ENCODE measurements at regions not wholly inside any gene's neighbourhood (a gene's known extent, or its start where the extent isn't known, plus 50 kb on each side); places are given as distances from the start of the nearest gene placed in this dataset.
"Not testable (repeated sequence)": the region's sequence is repeated elsewhere in the genome, so short reads cannot be mapped to it uniquely, and the experiment has no call there.

DNA sequence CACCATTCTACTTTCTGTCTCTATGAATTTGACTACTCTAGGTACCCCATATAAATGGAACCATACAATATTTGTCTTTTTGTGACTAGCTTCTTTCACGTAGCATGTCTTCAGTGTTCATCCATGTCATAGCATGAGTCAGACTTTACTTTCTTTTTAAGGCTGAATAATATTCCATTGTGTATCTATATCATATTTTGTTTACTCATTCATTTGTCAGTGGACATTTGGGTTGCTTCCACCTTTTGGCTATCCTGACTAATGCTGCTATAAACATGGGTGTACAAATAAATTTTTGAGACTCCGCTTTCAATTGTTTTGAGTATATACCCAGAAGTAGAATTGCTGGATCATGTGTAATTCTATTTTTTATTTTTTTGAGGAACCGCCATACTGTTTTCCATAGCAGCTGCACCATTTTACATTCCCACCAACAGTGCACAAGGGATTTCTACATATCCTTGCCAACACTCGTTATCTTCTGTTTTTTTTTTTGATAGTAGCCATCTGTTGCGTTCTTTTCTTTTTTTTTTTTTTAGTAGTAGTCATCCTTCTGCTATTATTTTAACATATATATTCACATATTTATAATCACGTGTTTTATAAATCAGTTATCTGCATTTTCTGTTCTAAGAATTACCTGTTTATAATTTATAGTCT is 158.0 kb upstream of the MED14 start:
- DNase-seq: no peak

DNA sequence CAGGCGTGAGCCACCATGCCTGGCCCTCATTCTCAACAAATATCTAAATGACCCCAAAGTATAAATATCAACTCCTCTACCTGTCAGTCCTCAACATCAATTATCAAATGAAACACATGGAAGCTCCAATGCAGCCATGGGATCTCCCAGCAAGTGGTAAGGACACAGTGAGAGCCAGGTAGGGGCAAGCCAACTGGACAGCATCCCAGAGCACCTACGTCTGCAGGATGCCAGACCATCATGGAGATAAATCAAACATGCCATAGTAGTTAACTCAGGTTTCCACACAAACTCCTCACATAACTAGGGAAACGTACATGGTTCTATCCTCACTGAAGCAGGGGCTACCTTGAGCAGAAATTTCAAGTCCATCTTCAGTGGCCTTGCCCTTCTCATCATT is 159.9 kb upstream of the MED14 start:
- DNase-seq: no peak

DNA sequence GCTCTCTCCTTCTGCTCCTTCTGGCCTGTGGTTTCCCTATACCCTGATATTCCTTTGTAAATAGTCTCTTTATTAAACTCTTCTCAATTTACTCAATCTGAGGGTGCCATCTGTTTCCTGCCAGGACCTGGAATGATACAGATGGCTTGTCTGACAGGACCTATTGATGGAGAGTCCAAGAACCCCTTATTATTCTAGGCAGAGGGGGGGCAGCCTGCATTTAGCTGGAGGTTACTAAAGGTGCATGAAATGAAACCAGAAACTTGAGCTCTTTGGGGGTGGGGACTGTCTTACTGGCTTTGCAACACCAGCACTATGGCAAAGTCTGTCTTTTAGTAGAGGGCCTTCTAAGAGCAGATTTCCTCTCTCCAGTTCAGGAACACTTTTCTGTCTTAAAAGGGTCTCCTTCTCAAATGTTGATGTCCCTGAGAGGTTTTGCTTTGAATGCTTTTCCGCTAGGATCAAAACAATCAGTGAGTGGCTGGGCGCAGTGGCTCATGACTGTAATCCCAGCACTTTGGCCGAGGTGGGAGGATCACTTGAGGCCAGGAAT is 162.5 kb upstream of the MED14 start:
- DNase-seq: no peak

DNA sequence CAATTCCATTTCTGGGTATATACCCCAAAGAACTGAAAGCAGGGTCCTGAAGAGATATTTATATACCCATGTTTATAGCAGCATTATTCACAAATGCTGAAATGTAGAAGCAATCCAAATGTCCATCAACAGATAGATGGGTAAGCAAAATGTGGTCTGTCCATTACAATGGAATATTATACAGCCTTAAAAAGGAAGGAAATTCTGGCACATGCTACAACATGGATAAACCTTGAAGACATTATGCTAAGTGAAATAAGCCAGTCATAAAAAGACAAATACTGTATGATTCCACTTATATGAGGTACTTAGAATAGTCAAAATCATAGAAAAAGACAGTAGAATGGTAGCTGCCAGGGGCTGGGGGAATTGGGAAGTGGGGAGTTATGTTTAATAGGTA is 169.4 kb upstream of the MED14 start:
- DNase-seq: not testable (repeated sequence)

DNA sequence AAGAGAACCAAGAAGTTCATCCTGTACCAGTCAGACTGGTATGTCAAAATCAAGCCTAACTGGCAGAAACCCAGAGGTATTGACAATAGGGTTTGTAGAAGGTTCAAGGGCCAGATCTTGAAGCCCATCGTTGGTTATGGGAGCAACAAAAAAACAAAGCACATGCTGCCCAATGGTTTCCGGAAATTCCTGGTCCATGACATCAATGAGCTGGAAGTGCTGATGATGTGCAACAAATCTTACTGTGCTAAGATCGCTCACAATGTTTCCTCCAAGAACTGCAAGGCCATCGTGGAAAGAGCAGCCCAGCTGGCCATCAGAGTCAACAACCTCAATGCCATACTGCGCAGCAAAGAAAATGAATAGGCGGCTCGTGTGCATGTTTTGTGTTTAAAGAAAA is 172.7 kb upstream of the MED14 start:
- DNase-seq: no peak

DNA sequence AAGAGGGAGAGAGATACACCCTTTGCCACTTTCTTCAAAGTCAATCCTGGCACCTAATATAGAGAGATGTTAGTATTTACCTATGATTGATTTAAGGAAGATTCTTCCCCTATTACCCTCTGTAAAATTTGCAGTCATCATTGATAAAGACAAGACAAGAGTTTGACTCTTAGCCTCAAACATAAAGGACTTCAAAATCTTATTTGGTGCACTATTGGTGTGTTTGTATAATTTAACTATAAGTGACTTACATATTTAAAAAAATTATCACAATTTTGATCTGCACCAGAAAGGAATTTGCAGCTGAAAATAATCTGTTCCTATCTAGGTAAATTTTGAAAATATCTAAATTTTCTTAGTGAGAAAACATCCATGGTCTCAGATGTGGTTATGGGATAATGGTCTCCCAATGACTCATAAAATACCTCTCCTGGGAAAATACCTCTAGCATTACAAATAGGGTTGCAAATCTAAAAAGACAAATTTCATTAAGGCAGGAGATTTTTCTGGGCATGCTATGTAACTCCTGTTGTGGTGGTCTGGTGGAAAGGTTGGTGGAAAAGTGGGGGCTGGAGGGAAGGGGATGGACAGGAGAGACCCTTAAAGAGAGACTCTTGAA is 173.6 kb upstream of the MED14 start:
- no peak for DNase-seq

DNA sequence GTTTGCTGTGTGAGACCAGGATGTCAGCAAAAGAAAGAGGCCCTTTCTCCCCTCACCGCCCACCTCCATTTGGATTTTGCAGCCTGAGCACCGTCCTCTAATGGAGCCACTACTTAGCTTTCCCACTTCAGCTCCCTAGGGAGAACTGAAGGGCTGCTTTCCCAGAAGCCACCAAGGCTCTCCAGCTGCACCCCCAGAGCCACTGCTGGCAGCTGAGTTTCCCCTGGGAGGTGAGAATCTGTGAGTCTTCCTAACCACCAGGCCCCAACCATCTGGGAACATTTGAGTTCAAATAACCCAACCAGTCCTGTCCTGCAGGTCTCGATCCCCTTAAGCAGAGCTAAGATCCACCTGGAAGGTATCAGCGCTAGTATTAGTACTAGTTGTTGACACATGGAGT is 173.1 kb upstream of the USP9X start:
- DNase-seq: no peak

DNA sequence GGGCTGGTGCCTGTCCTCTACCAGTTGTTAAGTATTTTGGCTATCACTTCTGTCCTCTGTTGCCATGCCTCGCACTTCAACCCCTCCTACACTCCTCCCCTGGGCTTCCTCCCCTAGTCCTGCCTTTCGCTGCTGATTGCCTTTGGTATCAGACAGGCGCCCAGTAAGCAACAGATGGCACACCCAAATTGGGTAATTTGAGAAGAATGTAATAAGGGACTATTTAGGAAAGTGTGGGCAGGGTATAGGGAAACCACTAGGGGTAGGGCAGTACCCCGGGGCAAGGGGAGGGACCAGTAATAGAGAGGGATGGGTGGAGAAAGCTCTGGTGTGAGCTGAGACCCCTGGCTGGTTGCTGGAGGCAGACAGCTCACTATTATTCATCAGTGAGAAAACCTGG is 172.7 kb upstream of the USP9X start:
- DNase-seq: no peak

DNA sequence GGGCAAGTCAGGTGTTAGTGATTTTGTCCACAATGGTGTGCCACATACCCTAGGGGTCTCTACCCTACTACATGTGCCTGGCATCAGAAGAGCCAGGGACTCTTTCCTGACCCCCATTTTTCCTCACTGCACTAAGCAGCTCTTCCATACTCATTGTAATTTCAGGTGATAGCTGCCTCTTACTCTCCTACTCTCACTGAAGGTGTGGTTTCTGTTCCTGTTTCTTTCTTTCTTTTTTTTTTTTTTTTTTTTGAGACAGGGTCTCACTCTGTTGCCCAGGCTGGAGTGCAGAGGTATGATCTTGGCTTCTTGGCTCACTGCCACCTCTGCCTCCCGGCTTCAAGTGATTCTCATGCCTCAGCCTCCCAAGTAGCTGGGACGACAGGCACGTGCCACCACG is 164.9 kb upstream of the USP9X start:
- DNase-seq: no peak

DNA sequence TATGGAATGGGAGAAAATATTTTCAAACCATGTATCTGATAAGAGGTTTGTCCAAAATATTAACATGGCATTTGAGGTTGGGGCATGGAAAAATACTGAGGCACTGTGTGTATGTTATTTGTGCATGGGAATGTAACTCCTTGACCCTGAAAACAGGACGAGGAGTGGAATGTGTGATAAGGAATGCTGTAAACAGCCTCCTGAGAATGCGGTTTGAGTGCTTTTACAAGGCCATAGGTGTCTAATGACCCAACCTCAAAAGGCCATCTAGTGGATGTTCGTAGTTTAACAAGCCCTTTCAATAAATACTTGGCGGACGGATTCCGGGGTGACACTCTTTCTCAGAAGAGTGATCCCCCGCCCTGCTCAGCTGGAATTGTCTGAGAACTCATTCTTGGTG is 162.9 kb upstream of the USP9X start:
- no peak for DNase-seq

DNA sequence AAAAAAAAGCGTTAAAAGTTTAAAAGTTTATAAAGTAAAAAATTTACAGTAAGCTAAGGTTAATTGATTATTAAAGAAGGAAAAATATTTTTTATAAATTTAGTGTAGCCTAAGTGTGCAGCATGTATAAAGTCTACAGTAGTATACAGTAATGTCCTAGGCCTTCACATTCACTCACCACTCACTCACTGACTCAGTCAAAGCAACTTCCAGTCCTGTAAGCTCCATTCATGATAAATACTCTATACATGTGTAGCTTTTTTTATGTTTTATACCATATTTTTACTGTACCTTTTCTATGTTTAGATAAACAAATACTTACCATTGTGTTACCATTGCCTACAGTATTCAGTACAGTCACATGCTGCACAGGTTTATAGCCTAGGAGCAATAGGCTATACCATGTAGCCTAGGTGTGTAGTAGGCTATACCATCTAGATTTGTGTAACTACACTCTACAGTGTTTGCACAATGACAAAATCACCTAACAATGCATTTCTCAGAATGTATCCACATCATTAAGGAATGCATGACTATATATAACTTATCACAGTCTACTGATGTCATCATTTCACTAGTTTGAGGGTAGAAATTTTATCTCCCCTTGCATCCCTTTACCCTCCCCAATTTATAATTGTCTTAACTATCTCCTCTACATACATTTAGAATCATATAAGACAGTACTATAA is 158.4 kb upstream of the USP9X start:
- DNase-seq: not testable (repeated sequence)

DNA sequence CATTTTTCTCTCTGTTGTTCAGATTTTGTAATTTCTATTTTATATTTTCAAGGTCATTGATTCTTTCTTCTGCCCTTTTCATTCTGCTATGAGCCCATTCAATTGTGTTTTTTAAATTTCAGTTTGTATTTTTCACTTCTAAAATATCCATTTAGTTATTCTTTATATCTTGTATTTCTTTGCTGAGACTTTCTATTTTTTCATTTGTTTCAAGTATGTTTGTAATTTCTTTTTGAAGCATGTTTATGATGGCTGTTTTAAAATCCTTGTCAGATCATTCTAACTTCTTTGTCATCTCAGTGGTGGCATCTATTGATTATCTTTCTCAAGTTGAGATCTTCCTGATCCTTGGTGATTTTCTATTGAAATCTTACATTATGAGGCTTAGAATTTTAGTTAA is 157.2 kb upstream of the USP9X start:
- DNase-seq: no peak

DNA sequence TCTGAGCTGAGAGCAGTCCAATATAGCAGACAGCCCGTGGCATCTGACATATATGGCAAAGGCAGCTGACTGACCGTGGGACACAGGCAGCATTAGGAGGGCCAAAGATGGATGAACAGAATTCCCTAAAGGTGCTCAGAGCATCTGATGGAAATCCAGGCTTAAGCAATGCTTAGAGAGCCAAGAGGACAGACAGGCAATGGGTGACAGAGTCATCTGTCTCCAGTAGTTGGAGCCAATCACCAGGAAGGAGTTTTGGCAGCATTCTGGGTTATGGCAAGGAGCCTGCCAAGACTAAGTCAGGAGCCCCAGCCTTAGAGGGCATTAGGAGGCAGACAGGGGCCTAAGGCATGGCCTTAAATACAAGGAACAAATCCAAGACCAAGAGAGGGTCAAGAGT is 153.3 kb upstream of the USP9X start:
- no peak for DNase-seq

DNA sequence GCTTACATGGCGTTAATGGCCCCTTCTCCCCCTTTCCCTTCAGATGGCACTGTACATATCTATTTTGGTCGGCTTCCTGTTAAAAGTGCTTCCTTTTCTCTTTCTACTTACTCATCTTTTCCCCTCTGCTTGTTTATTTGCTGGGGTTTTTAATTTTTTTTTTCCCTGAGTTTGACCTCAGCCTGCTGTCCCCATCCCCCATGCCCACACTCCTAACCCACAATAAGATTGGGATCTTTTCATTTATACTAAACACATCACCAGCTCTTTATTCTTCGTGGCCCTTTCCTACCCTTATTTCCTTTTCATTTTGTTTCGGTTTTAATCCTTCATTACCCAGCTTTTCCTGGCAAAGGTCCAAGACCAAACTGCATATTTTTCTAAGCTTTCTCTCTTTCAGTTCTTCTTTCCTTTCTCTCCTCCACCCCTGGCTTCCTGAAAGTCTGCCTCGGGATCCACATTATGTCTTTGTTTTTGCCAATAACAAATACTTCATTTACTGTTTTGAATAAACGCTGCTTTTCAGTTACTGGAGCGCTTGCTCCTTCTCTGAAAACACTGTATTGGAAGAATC is 152.0 kb upstream of the USP9X start:
- DNase-seq: no peak

DNA sequence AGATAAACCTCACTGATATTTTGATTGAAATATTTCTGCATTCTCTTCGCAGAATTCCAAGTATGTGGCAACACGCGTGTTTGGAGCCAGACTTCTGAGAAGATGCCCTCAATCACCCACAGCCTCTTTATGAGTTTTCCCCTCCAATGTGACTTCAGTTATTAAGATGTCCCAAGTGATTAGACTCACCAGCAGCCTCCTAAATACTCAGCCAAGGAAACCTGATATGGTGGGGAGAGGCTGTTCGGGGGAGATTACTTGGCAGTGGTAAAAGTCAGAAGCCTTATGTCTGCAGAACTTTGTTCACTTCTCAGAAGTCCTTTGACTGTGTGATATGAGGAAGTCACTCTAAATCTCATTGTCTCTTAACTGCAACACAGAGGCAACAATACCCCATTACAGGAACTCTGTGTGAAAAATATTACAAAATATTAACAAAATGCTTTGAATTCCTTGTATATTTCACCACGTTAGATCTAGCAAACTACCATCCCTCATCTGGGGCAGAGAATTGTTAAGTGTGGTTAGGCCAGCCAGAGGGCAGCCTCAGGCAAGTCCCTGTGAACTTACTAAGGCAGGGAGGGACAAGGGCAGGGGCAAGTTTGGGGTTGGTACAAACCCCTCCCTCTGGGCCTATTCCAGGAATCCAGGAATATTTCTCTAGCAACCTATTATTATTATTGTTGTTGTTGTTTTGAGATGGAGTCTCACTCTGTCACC is 151.4 kb upstream of the USP9X start:
- DNase-seq: no peak

DNA sequence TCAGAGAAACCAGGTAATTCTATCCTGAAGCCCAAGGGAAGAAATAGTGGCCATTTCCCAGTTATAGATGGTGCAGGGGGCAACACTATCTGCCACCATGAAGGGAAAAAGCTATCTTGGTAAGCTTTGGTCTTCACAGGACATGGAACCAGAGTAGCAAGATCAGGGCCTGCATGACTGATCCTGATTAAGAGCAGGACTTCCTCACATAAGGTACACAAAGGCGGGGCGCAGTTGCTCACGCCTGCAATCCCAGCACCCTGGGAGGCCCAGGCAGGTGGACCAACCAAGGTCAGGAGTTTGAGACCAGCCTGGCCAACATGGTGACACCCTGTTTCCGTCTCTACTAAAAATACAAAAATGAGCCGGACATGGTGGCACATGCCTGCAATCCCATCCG is 148.4 kb upstream of the USP9X start:
- no peak for DNase-seq

DNA sequence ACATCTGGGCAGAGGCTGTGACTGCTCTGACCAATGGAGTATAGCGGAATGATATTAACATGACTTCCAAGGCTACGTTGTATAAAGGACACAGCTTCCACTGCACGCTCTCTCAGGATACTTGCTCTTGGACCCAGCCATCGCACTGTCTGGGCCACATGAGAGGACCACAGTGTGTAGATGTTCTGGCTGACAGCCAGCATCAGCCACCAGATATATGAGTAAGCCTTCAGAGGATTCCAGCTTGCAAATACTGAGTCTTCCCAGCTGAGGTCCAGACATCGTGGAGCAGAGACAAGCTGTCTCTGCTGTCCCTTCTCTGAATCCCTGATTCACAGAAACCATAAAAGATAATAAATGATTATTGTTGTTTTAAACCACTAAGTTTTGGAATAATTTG is 146.8 kb upstream of the USP9X start:
- DNase-seq: no peak

DNA sequence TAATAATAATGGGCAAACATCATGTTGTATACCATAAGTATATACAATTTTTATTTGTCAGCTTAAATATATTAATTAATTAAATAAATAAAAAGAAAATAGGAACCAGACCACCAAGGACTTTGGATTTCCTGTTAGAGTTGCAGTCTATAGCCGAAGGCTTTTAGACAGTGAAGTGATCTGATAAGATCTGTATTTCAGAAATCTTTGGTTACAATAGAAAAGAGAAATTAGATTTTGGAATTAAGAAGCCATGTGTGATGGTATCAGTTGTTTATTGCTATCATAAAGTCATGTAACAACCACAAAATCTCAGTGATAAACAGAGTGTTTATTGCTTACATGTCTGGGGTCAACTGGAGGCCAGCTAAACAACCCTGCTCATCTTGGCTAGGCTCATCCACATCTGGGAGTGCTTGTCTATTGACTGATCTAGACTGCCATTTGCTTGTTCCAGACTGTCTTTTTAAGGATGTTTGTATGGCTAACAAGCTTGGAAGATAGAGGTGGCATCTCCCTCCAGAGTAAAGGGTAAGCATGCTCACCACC is 142.1 kb upstream of the USP9X start:
- no peak for DNase-seq

DNA sequence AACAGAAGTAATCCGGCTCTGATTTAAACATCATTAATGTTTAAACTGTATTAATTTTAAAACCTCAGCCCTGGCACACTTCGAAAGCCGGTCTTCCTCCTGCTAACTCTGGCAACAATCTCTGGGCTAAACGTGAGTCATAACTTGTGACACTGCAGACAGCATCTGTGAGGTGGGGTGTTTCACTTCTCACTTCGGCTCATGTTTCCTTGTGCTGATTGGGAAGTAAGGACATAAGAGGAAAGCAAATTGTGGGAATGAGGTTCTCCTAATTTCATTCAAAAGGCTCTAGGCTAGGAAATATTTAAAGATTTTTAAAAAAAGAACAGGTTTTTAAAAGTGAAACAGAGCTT is 139.9 kb upstream of the USP9X start:
- DNase-seq: no peak

DNA sequence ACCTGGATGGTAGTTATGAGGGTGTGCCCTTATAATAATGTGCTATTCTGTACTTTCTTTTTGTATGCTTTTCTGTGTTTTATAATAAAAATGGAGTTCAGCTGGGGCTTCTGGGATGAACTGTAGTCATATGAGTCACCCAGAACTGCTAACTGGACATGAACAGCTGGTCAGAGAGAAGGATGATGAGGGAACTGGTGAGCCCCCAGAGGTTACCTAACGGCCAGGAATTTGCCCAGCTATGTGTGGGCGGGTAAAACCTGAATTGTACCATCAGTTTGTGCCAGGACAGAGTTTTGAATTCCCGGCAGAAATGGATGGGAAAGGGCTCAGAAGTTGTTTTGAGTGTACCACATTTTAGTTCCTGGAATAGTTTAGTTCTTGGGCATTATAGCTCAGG is 138.0 kb upstream of the USP9X start:
- DNase-seq: no peak

DNA sequence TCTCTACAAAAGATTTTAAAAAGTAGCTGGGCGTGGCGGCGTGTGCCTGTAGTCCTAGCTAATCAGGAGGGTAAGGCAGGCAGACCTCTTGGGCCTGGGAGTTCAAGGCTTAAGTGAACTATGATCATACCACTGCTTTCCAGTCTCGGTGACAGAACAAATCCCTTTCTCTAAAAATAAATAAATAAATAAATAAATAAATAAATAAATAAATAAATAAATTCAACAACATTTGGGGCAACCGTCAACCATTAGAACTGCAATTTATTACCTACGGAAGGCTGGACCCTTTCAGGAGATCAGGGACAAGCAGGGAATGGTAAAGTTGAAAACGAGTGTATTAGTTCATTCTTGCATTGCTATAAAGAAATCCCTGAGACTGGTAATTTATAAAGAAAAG is 136.2 kb upstream of the USP9X start:
- no peak for DNase-seq

DNA sequence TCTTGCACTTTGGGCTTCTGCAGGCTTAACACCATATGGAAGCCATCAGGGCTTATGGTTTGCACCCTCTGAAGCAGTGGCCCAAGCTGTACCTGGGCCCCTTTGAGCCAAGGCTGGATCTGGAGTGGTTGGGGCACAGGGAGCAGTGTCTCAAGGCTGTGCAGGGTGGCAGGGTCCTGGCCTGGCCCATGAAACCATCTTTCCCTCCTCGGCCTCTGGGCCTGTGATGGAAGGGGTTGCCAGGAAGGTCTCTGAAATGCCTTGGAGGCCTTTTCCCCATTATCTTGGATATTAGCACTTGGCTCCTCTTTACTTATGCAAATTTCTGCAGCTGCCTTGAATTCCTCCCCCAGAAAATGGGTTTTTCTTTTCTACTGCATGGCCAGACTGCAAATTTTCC is 134.7 kb upstream of the USP9X start:
- DNase-seq: no peak

DNA sequence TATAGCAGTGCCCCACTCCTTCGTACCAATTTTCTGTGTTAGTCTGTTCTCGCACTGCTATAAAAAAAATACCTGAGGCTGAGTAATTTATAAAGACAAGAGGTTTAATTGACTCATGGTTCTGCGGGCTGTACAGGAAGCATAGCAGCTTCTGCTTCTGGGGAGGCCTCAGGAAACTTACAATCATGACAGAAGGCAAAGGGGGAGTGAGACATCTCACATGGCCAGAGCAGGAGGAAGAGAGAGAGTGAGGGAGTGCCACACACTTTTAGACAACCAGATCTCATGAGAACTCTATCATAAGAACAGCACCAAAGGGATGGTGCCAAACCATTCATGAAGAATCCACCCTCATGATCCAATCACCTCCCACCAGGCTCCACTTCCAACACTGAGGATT is 133.8 kb upstream of the USP9X start:
- DNase-seq: not testable (repeated sequence)

Data from activated T-cell treated with anti-CD3 and anti-CD28 coated beads, Interleukin-2, amount 50 U/mL, for 48 hours (primary cell).